GM19467 (cell line): ENCODE measurements at regions not wholly inside any gene's neighbourhood (a gene's known extent, or its start where the extent isn't known, plus 50 kb on each side); places are given as distances from the start of the nearest gene placed in this dataset.
"Not testable (repeated sequence)": the region's sequence is repeated elsewhere in the genome, so short reads cannot be mapped to it uniquely, and the experiment has no call there.

ENCODE experiments used
- ATAC-seq: cut with Tn5 transposase; IDR thresholded peaks from one replicate; pipeline ENCODE4 v1.9.1; 2021; ENCODE audit warnings: mild to moderate bottlenecking, moderate library complexity; ENCODE audit not compliant: unreplicated experiment

DNA sequence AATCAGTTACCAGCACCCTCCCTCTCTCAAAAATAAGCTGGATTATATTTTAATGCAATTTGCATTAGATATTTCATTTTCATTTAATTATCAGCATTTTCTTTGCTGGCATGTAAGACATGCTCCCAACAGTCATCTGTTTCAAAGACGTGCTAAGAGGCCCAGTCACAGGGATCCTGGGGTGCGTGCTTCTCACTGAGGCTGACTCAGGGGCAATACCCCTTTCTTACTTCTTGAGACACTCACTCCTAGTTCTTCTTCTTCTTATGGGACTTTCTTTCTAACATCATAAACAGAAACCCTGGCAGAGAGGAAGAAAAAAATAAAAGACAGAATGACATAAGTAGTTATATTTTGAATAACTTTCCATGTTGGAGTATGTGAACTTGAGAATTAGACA, 372.1 kb upstream of the MEX3C start:
- no peak for ATAC-seq

- ATAC-seq = not testable (repeated sequence)
These were observed 372.6 kb upstream of the MEX3C start for GRCh38 chr18:51570071-51570470.

DNA sequence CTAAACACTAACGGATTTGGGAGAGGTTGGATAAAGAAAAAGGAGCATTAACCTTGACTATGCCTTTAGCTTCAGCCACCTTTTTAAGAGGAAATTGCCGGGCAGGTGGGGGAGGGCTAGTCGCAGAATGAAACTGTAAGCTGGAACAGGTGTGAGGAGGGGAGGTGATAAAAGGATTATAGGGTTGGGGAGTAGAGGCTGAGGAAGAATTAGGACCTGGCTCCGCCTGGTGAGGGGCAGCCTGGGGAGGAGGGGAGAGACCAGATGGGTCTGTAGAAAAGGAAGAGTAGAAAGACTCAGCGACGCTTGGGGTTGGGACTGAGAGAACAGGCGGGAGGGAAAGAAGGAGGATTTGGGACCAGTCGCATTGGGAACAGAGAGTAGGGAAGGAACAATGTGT, 376.4 kb upstream of the MEX3C start:
- ATAC-seq = not testable (repeated sequence)

GRCh38 chr18:51575171-51575570, 377.7 kb upstream of the MEX3C start:
- no peak for ATAC-seq

DNA sequence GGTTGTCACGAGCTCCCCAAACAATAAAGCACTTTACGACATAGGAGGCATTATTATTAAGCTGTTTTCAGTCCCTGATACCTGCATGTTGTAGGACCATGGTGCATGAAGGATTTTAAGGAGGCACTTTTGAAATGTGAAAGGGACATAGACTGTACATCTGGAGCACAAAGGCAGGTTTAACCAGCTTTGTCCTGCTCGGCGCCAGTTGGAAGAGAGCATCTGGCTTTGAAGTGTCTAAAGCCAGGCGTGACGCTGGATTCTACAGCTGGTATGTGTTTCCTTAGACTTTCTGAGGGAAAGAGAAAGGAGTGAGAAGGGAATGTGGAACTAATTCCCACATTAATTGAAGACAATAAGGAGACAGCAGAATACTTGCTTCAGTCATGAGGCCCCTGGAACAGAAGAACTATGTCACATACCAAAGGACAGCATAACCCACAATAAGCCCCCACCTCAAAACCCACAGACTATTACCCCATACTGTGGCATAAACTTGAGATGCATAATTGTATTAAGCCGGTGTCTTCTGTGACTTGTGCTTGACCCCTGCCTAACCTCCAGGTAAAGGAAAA, 381.0 kb upstream of the MEX3C start:
- no peak for ATAC-seq

GRCh38 chr18:51580580-51580979, 383.1 kb upstream of the MEX3C start:
- ATAC-seq = no peak

DNA sequence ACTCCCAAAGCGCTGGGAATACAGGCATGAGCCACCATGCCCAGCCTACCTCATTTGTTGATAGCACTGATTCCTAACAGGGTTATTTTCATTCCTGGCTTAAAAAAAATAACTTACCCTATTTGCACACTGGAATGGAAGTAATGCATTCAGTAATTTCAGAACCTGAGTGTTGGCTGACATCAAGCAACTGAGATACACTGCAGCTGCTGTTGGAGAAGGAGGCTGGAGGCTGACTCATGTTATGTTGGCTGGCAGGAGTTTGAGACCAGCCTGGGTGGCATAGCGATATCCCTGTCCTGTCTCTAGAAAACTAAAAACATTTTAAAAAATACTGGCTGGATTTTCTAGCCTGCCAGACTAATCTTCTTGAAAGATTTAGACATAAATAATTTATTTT, 385.1 kb upstream of the MEX3C start:
- ATAC-seq = no peak

DNA sequence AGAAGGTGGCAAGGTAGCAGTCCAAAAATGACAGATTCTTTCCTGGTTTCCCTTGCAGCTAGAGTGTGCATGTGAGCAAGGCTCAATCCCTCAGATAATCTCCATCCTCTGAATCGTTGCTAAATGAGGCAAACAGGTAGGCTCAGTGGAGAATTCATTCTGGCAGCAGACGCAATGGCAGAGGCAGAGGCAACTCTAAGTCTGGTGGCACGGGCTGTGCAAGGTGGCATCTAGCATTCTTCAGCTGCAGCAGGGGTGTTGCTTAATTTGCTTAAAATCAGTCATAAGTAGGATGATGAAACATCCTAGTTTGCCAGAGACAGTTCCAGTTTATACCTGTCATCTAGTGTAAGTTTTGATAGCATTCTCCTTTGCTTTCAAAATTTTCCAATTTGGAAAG, 391.1 kb upstream of the MEX3C start:
- no peak for ATAC-seq

DNA sequence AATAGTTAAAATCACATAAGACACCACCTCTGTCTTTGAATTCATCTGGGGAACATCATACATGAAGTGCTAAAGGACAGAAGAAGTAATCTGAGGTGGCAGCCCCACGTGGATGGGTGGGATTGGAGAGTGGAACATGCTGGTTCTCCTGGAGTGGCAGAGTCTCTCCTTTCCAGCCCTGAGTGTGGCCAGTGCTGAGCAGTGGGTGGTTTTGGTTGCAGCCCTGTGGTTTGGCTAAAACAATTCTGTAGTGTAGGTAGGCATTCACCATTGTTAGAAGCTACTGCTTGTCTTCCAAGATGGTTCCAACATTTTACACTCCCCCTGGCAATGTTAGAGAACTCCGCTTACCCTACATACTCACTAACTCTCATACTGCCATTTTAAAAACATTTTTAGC, 396.4 kb upstream of the MEX3C start:
- no peak for ATAC-seq

GRCh38 chr18:51603111-51603510, 405.6 kb upstream of the MEX3C start:
- no peak for ATAC-seq

DNA sequence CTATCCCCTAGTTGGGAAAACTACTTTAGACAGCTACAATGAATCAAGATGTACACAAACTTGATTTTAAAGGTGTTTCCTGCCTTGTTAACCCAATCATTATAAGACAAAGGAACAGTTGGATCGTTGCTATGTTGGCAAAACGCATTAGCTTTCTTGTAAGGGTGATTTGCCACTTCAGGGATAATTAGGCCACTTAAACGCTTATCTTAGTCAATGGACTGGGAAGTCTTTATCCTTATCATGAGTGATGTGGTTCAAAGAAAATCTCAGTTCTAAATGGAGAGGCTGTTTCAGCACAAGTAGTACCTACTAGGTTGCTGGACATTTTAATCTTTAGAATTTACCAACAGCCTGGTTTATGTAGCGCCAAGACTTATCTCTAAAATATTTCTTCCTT, 406.1 kb upstream of the MEX3C start:
- ATAC-seq = no peak

GRCh38 chr18:51610481-51610880, 413.0 kb upstream of the MEX3C start:
- no peak for ATAC-seq

DNA sequence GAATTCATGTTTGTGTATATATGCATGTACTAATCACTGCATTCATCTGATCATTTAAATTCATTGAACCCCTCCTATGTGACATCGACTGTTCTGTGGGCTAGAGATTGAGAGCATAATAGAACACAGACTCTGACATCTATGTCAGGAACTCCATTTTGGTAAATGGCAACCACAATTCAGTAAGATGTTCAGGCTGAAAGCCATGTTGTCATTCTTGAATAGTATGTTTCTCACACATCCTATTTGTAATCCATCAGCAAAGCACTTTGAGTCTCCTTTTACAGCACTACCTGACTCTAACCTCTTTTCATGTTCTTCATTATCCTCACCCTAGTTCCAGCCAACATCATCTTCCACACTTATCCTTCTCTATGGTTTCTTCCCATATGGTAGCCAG, 413.8 kb upstream of the MEX3C start:
- ATAC-seq = no peak

DNA sequence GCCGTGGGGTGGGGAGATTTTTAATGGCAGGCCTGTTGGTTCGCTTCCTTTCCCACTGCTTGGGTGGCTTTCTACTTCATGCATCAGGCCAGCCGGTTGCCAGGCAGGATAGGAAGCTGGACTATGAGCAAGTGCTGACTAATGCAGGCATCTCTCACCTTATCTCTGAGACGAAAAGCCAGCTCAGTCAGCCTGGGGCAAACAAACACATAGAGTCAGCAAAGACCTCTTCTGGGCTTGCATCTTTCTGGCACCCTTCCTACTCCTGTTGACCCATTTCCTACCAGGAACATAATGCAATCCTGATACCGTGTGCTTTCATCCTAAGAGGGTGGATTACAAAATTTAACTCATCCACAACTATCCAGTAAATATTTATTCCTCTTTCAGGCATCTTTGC, 416.6 kb upstream of the MEX3C start:
- ATAC-seq = no peak

DNA sequence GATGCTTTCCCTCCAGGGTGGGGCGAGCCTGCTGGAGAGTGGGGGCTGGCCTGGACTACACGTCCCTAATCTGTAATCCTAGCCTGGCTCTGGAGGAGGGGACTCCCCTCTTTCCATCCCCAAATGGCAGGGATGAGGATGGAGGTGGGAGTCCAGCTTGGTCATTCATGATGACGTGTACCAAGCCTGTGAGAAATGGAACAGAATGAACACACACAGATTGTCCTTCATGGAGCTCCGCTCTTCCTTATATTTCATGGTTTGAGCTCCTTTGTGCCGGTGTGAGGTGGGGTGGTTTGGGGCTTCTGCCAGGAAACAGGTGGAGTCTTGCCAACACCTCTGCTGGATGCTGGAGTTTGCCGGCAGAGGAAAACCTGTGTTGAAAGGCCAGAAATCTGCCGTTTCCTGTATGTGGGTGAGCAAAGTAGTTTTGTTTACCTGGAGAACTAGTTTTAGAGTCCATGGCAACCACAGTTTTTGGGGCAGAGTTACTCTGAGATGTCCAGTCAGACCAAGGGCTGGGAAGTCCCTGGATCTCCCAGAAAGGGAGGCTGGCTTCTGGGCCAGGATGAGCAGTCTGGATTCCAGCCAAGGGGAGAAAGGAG, 417.6 kb upstream of the MEX3C start:
- ATAC-seq = no peak

DNA sequence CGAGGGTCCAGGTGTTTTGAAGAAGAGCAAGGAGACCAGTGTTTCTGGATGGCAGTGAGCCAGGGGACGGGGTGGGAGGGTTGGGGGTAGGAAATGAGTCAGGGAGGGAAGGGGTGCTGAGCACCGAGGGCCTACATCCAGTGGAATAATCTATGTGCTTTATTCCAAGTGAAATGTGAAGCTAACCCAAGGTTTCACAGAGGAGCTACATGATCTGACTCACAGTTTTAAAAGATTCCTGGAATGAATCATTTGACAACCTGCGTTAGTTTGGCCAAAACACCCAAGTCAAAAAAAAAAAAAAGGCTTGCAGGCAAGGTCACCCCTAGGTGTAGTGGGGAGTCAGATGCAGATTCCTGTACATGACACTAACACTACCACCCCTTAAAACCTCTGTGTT, 419.7 kb upstream of the MEX3C start:
- ATAC-seq = no peak

DNA sequence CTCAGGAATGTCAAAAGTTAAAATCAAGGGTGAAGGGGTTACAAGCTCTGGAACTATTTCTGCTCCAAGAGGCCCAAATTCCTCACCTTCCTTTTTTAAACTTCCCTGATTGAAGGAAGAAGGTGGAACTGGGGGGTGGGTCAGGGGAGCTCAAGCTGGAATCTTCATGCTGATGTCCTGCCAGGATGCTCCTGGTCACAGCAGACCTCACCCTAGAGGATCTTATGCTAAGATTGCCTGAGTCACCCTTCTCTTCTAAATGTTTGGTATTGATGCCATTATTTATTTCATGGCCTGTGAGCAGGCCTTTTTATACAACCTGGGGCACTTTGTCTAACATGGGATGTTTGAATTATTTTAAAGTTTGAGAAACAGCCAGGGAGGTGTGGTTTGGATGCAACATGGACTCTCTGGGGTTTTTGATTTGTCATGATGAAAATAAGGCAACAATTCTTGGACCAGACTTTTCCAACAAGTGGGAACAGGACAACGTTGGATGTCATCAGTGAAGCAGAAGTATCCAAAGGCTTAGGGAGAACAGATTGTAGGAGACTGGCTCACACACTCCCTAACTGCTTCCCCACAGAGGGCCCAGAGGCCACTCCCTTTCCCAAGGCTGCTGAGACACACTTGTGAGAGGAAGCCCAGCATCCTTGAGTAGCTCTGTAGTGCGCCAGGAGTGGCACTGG, 420.2 kb upstream of the MEX3C start:
- no peak for ATAC-seq

GRCh38 chr18:51619283-51619682, 421.8 kb upstream of the MEX3C start:
- no peak for ATAC-seq

GRCh38 chr18:51621113-51621863, 423.8 kb upstream of the MEX3C start:
- no peak for ATAC-seq

DNA sequence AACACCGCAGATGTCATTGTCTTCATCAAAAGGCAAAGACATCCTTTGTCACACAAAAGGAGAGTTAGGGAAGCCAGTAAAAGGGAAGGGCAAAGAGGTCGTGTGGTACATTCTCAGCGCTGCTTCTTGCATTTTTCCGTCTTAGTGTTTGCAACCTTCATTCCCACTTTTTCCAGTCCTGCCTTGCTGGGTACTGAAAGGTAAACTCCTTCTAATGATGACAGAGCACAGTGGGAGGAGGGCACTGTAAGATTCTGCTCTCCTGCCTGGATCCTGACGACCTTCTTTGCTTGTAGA, 424.3 kb upstream of the MEX3C start:
- ATAC-seq = no peak

DNA sequence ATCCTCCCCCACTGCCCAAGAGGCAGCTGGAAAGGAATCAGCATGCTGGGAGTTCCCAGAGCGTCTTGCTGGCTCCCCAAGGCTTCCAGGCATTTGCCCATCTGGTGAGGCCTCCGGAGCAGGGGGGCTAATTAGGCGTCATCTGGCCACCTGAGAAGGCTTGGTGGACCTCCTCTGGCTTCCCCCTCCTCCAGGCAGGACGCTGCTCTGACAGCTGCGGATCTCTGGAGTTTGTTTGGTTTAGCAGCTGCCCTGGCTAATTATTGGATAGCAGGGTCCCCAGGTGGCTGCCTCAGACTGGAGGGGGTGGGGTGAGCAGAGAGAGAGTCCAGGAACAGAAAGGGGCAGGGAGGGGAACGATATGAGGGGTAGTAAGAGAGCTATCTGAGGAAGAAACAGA, 425.2 kb upstream of the MEX3C start:
- ATAC-seq = no peak

GRCh38 chr18:51623653-51624052, 426.2 kb upstream of the MEX3C start:
- no peak for ATAC-seq
